Effector CD8-positive, alpha-beta T cell (primary cell): ENCODE measurements at regions not wholly inside any gene's neighbourhood (a gene's known extent, or its start where the extent isn't known, plus 50 kb on each side); places are given as distances from the start of the nearest gene placed in this dataset.
"Not testable (repeated sequence)": the region's sequence is repeated elsewhere in the genome, so short reads cannot be mapped to it uniquely, and the experiment has no call there.

Experiments
- DNase-seq: peaks from one replicate; lab custom pipeline; 2025; lab: John Stamatoyannopoulos, UW

- DNase-seq, result no peak
These were observed 84.1 kb upstream of the MED13L start for GRCh38 chr12:116361414-116362223.

- no peak for DNase-seq
These were observed 87.6 kb upstream of the MED13L start for GRCh38 chr12:116365114-116365513.

GRCh38 chr12:116365606-116366455 is 88.3 kb upstream of the MED13L start:
- DNase-seq, result no peak

- no peak for DNase-seq
These were observed 88.9 kb upstream of the MED13L start for GRCh38 chr12:116366456-116366776.

- no peak for DNase-seq
These were observed 89.3 kb upstream of the MED13L start for GRCh38 chr12:116366824-116367223.

GRCh38 chr12:116368196-116369194 is 91.0 kb upstream of the MED13L start:
- DNase-seq, result no peak

- DNase-seq, result no peak
These were observed 92.5 kb upstream of the MED13L start for GRCh38 chr12:116370004-116370404.

GRCh38 chr12:116370886-116371580 is 93.5 kb upstream of the MED13L start:
- DNase-seq, result no peak

- DNase-seq, result no peak
These were observed 95.3 kb upstream of the MED13L start for GRCh38 chr12:116372815-116373214.

GRCh38 chr12:116373572-116374206 is 96.2 kb upstream of the MED13L start:
- DNase-seq, result no peak

- no peak for DNase-seq
These were observed 96.7 kb upstream of the MED13L start for GRCh38 chr12:116374207-116374606.

GRCh38 chr12:116375278-116375842 is 97.9 kb upstream of the MED13L start:
- DNase-seq, result no peak

- no peak for DNase-seq
These were observed 99.1 kb upstream of the MED13L start for GRCh38 chr12:116376354-116377193.

GRCh38 chr12:116377194-116377571 is 99.7 kb upstream of the MED13L start:
- DNase-seq, result not testable (repeated sequence)

- no peak for DNase-seq
These were observed 100.5 kb upstream of the MED13L start for GRCh38 chr12:116378002-116378401.

- no peak for DNase-seq
These were observed 102.6 kb upstream of the MED13L start for GRCh38 chr12:116380108-116380507.

GRCh38 chr12:116380740-116381139 is 103.2 kb upstream of the MED13L start:
- not testable (repeated sequence) for DNase-seq

GRCh38 chr12:116381240-116381743 is 103.8 kb upstream of the MED13L start:
- no peak for DNase-seq
